ENCODE measurements at regions not wholly inside any gene's neighbourhood (a gene's known extent, or its start where the extent isn't known, plus 50 kb on each side); places are given as distances from the start of the nearest gene placed in this dataset.

DNA sequence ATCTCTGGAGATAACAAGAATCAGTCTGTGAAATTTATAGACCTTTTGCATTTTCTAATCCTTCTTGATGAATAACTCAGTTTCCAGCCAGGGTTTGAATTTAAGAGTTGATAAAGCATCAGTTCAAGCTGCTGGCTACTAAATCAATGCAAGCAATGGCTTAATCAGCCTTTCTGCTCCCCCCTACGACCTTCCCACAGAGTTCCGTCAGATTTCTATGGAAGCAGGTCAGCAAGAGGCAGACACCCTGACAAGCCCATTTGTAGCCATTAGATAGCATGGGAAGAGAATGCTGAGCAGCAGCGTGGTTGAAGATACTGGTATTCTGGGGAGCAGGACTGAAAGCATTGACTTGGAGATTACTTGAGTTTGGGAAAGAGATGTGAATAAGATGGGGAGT lies 868.1 kb downstream of the KCNJ2 start:
- intact Hi-C loops (cut with DNase I), result no loop called here
- no peaks in the 10 kb centered on the region for H3K27me3 ChIP-seq (replicated peaks; ENCODE audit: insufficient read depth)
- no peaks in the 10 kb centered on the region for H3K36me3 ChIP-seq
- DNase-seq (ENCODE audit: low spot score), result no peak
- TF ChIP-seq POLR2AphosphoS5 (IDR thresholded peaks at IDR 0.05) (no peak), POLR2A (IDR thresholded peaks at IDR 0.05) (no peak)
- TF ChIP-seq, protein P1, sequence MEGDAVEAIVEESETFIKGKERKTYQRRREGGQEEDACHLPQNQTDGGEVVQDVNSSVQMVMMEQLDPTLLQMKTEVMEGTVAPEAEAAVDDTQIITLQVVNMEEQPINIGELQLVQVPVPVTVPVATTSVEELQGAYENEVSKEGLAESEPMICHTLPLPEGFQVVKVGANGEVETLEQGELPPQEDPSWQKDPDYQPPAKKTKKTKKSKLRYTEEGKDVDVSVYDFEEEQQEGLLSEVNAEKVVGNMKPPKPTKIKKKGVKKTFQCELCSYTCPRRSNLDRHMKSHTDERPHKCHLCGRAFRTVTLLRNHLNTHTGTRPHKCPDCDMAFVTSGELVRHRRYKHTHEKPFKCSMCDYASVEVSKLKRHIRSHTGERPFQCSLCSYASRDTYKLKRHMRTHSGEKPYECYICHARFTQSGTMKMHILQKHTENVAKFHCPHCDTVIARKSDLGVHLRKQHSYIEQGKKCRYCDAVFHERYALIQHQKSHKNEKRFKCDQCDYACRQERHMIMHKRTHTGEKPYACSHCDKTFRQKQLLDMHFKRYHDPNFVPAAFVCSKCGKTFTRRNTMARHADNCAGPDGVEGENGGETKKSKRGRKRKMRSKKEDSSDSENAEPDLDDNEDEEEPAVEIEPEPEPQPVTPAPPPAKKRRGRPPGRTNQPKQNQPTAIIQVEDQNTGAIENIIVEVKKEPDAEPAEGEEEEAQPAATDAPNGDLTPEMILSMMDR (IDR thresholded peaks at IDR 0.05), result no peak
- H3K4me3 ChIP-seq, result no peak overlapping the region
- H3K9me3 ChIP-seq, result no peaks in the 10 kb centered on the region
- H3K27ac ChIP-seq, result no peak overlapping the region
- no peaks in the 10 kb centered on the region for H3K4me1 ChIP-seq (replicated peaks)
- WGBS, result 65% methylated on average over 3 of the region's 3 CpGs

DNA sequence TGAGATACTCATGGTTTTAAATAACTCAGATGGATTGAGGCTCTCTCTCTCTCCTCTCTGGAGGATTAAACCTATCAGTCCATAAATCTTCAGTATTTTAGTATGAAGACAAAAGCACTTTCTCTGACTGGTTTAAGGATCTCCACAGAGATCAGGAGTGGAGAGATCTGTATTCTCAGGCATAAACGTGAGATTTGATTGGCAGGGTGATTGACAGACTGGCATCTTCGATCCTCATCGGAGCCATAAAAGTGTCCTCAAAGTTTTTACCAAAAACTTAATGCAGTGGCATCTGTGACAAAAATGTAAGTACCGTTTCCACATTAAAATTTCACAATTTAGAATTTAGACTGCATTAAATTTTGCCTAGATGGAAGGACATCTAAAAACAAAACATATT lies 870.1 kb downstream of the KCNJ2 start:
- no peak overlapping the region for H3K4me3 ChIP-seq
- TF ChIP-seq POLR2A (IDR thresholded peaks at IDR 0.05) (no peak), POLR2AphosphoS5 (IDR thresholded peaks at IDR 0.05) (no peak)
- TF ChIP-seq, protein P1 (IDR thresholded peaks at IDR 0.05), result no peak
- intact Hi-C loops (cut with DNase I), result no loop called here
- no peaks in the 10 kb centered on the region for H3K9me3 ChIP-seq
- no peak overlapping the region for H3K27ac ChIP-seq
- DNase-seq (ENCODE audit: low spot score), result no peak
- 70% methylated on average over 4 of the region's 4 CpGs for WGBS
- H3K27me3 ChIP-seq (replicated peaks; ENCODE audit: insufficient read depth), result no peaks in the 10 kb centered on the region
- no peaks in the 10 kb centered on the region for H3K4me1 ChIP-seq (replicated peaks)
- H3K36me3 ChIP-seq, result no peaks in the 10 kb centered on the region

DNA sequence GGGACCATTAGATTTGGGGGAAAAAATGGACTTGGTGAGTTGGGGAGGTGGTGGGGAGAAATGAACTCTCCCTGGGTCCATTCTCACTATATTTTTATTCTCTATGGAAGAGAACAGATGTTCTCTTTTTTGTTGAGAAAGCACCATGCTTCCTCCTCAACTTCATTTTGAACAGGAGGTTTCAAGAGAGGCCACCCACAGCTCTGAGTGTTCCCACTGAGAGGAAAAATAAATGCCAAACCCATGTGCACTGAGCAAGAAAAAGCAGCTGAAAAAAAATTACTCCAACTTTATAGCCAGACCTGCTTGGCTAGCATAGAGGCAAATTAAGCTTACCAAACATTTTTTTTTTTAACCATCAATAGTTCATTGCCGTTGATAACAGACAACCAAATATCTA lies 883.6 kb downstream of the KCNJ2 start:
- WGBS, result 89% methylated on average over 1 of the region's 1 CpG
- DNase-seq (ENCODE audit: low spot score), result no peak
- Histone ChIP-seq H3K4me1 (replicated peaks) (no peaks in the 10 kb centered on the region), H3K9me3 (no peaks in the 10 kb centered on the region), H3K27me3 (replicated peaks; ENCODE audit: insufficient read depth) (no peaks in the 10 kb centered on the region), H3K36me3 (no peaks in the 10 kb centered on the region), H3K27ac (no peak overlapping the region), H3K4me3 (no peak overlapping the region)
- intact Hi-C loops (cut with DNase I), result no loop called here
- TF ChIP-seq POLR2A (IDR thresholded peaks at IDR 0.05) (no peak), POLR2AphosphoS5 (IDR thresholded peaks at IDR 0.05) (no peak)
- TF ChIP-seq, protein P1 (IDR thresholded peaks at IDR 0.05), result no peak

DNA sequence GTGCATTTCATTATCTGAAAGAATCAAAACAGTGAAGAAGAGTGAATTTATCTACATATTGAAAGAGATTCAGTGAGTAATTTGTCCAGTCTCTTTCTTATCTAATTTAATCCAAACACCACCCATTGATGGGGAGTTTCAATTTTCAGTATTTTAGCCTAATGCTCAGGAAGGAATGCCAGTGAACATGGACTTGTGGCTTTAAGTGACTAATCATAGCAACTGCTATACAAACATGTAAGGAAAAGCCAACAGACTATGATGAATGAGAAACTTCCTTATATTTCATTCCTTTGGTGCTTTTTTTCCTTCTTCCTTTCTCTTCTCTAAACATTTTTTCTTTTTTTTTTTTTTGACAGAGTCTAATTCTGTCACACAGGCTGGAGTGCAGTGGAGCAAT lies 885.8 kb downstream of the KCNJ2 start:
- intact Hi-C loops (cut with DNase I), result no loop called here
- H3K4me1 ChIP-seq (replicated peaks), result no peaks in the 10 kb centered on the region
- no peak for DNase-seq (ENCODE audit: low spot score)

DNA sequence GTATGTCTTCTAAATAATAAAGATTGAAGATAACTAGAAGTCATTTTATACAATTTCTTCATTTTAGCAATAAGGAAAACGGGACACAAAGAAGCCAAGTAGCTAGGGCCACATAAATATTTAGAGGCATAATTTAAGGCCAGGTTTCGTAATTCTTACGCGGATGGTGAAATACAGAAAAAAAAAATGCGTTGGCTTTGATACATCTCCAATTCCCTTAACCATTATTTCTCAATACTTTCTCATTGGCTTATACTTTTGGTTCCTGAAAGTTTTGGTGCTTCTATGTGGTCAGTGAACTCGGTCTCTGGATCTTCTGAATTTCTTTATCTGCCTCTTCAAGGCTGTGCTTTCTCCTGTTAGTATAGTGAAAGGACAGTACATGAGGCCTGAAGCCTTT lies 888.1 kb downstream of the KCNJ2 start:
- H3K27ac ChIP-seq, result no peak overlapping the region
- H3K27me3 ChIP-seq (replicated peaks; ENCODE audit: insufficient read depth), result no peaks in the 10 kb centered on the region
- no peaks in the 10 kb centered on the region for H3K36me3 ChIP-seq
- 86% methylated on average over 6 of the region's 6 CpGs for WGBS
- intact Hi-C loops (cut with DNase I), result no loop called here
- TF ChIP-seq POLR2AphosphoS5 (IDR thresholded peaks at IDR 0.05) (no peak), POLR2A (IDR thresholded peaks at IDR 0.05) (no peak)
- no peaks in the 10 kb centered on the region for H3K4me1 ChIP-seq (replicated peaks)
- H3K4me3 ChIP-seq, result no peak overlapping the region
- no peaks in the 10 kb centered on the region for H3K9me3 ChIP-seq
- DNase-seq (ENCODE audit: low spot score), result no peak

More for the DNA sequence above, 885.8 kb downstream of the KCNJ2 start:
- no peak for TF ChIP-seq POLR2AphosphoS5 (IDR thresholded peaks at IDR 0.05)
- no peak for TF ChIP-seq POLR2A (IDR thresholded peaks at IDR 0.05)
- TF ChIP-seq, protein P1 (IDR thresholded peaks at IDR 0.05), result no peak
- H3K9me3 ChIP-seq, result no peaks in the 10 kb centered on the region
- H3K4me3 ChIP-seq, result no peak overlapping the region
- no peaks in the 10 kb centered on the region for H3K27me3 ChIP-seq (replicated peaks; ENCODE audit: insufficient read depth)
- H3K36me3 ChIP-seq, result no peaks in the 10 kb centered on the region
- no peak overlapping the region for H3K27ac ChIP-seq
